Skeletal muscle tissue (tissue), 3 donors: ENCODE measurements at regions not wholly inside any gene's neighbourhood (a gene's known extent, or its start where the extent isn't known, plus 50 kb on each side); places are given as distances from the start of the nearest gene placed in this dataset.

ENCODE experiments used
- H3K27ac ChIP-seq: one replicate; pipeline ENCODE4 v1.7.0; 2013; ENCODE audit warnings: mild to moderate bottlenecking, low read depth, low read length, inconsistent platforms
- H3K27me3 ChIP-seq, 3 donors: one replicate each; pipeline ENCODE4 v1.7.0; 2013; ENCODE audit warnings: low read length in 3 of 3; ENCODE audit not compliant: control insufficient read depth in 3 of 3, insufficient read depth in 3 of 3
- H3K36me3 ChIP-seq, 3 donors: one replicate each; pipeline ENCODE4 v1.7.0; 2013; ENCODE audit warnings: low read length in 3 of 3; ENCODE audit not compliant: control insufficient read depth in 3 of 3, insufficient read depth in 3 of 3
- H3K4me1 ChIP-seq, 3 donors: one replicate each; pipeline ENCODE4 v1.7.0; 2013; ENCODE audit warnings: low read length in 3 of 3, mild to moderate bottlenecking in 3 of 3; ENCODE audit not compliant: control insufficient read depth in 3 of 3, insufficient read depth in 3 of 3
- H3K4me3 ChIP-seq, 3 donors: one replicate each; pipeline ENCODE4 v1.7.0; 2013; ENCODE audit warnings: low read length in 3 of 3
- H3K9ac ChIP-seq, 3 donors: one replicate each; pipeline ENCODE4 v1.7.0; 2013; ENCODE audit warnings: low read length in 3 of 3, mild to moderate bottlenecking in 3 of 3, moderate library complexity in 2 of 3, low read depth in 1 of 3
- H3K9me3 ChIP-seq, 3 donors: one replicate each; pipeline ENCODE4 v1.7.0; 2013; ENCODE audit warnings: low read length in 3 of 3; ENCODE audit not compliant: control insufficient read depth in 3 of 3
- donor health status: Osteomylitis.

- Histone ChIP-seq H3K4me3 (no peak overlapping the region), H3K27ac (no peak overlapping the region), H3K4me1 (no peaks in the 10 kb centered on the region), H3K36me3 (no peaks in the 10 kb centered on the region), H3K9me3 (no peaks in the 10 kb centered on the region), H3K27me3 (no peaks in the 10 kb centered on the region), H3K9ac (no peak overlapping the region)
Observed at GRCh38 chr12:28618772-28619171, 428.5 kb downstream of the CCDC91 start.

DNA sequence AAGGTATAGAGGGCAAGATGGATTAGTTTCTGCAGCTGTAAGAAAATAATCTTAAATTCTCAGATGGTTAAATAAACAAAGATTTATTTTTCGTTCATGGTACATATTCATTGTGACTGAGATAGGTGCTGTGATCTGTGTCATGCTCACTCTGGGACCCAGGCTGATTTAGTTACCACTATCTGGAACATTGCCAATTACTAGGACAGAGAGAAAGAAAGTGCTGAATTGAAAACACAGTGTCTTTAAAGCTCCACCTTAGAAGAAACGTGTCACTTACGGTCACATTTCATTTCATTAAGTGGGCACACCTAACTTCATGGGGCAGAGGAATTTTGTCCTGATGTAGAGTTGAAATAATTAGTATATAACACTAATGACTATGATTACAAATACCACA, 430.0 kb downstream of the CCDC91 start:
- H3K27ac ChIP-seq, result no peak overlapping the region
- no peaks in the 10 kb centered on the region for H3K9me3 ChIP-seq
- H3K36me3 ChIP-seq, result no peaks in the 10 kb centered on the region
- H3K4me1 ChIP-seq, result no peaks in the 10 kb centered on the region
- no peaks in the 10 kb centered on the region for H3K27me3 ChIP-seq
- no peak overlapping the region for H3K4me3 ChIP-seq
- no peak overlapping the region for H3K9ac ChIP-seq

DNA sequence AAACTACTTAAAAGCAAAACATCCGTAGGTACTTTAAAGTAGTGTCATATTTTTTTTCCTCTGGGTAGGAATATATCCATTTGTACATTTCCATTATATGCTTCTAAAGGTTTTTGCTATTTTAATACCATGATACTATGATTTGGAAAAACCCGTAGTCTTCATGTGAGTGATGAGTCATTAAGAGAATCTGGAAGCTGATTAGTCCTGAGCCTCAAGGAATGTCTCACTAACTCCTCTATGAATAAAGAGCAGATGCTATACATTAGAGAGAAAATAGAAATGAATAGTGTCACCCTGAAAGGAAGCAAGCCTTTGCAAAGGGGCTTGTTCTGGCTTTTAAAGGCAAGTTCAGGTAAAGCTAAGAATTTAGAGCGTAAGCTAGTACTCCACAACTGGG, 432.1 kb downstream of the CCDC91 start:
- no peak overlapping the region for H3K27ac ChIP-seq
- H3K27me3 ChIP-seq, result no peaks in the 10 kb centered on the region
- H3K4me1 ChIP-seq, result no peaks in the 10 kb centered on the region
- H3K4me3 ChIP-seq, result no peak overlapping the region
- H3K9me3 ChIP-seq, result no peaks in the 10 kb centered on the region
- H3K36me3 ChIP-seq, result no peaks in the 10 kb centered on the region
- H3K9ac ChIP-seq, result no peak overlapping the region

- no peak overlapping the region for H3K27ac ChIP-seq
- H3K9ac ChIP-seq, result no peak overlapping the region
- H3K9me3 ChIP-seq, result no peaks in the 10 kb centered on the region
- no peaks in the 10 kb centered on the region for H3K36me3 ChIP-seq
- no peaks in the 10 kb centered on the region for H3K4me1 ChIP-seq
- no peak overlapping the region for H3K4me3 ChIP-seq
- no peaks in the 10 kb centered on the region for H3K27me3 ChIP-seq
Observed at GRCh38 chr12:28626504-28626903, 436.2 kb downstream of the CCDC91 start.

GRCh38 chr12:28629691-28630090, 439.4 kb downstream of the CCDC91 start:
- Histone ChIP-seq H3K4me1 (no peaks in the 10 kb centered on the region), H3K36me3 (no peaks in the 10 kb centered on the region), H3K27me3 (no peaks in the 10 kb centered on the region), H3K9ac (no peak overlapping the region), H3K27ac (no peak overlapping the region), H3K9me3 (no peaks in the 10 kb centered on the region), H3K4me3 (no peak overlapping the region)

DNA sequence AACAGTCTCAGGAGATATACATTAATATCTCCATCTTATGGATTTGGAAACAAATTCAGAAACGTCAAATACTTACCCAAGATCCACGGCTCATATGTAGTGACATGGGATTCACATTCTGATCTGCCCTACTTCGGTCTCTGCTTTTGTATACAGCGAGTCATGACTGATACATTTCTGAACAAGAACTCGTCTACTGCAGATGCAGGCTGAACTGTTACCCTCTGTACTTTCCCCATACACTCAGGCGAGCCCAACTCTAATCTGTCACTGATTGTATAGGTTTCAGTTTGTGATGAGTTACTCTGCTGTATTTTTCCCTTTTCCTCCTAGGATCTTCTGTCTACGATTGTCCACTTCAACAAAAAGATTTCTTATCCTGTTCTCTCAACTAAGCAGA, 441.6 kb downstream of the CCDC91 start:
- no peak overlapping the region for H3K9ac ChIP-seq
- no peak overlapping the region for H3K4me3 ChIP-seq
- no peaks in the 10 kb centered on the region for H3K4me1 ChIP-seq
- H3K9me3 ChIP-seq, result no peaks in the 10 kb centered on the region
- H3K36me3 ChIP-seq, result no peaks in the 10 kb centered on the region
- no peaks in the 10 kb centered on the region for H3K27me3 ChIP-seq
- H3K27ac ChIP-seq, result no peak overlapping the region

- H3K4me1 ChIP-seq, result no peaks in the 10 kb centered on the region
Observed at GRCh38 chr12:28640519-28640918, 450.3 kb downstream of the CCDC91 start.

DNA sequence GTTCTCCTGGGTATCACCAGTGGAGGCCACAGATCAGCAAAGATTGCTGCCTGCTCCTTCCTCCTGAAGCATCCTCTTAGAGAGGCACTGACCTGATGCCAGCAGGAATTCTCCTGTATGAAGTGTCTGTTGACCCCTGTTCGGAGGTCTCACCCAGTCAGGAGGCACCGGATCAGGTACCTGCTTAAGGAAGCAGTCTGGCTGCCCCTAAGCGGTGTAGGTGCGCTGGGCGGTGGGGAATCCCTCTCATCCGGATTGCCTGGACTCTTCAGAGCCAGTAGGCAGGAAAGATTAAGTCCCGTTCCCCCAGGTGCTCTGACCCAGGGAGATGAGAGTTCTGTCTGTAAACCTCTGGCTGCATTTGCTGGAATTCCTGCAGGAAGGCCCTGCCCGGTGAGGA, 455.2 kb downstream of the CCDC91 start:
- Histone ChIP-seq H3K4me3 (no peak overlapping the region), H3K36me3 (no peaks in the 10 kb centered on the region), H3K9ac (no peak overlapping the region), H3K27me3 (no peaks in the 10 kb centered on the region), H3K9me3 (peaks cover 0 to 3% (median 0%) of the 10 kb centered on the region in 3 donors), H3K4me1 (no peaks in the 10 kb centered on the region), H3K27ac (no peak overlapping the region)

More at GRCh38 chr12:28640519-28640918, 450.3 kb downstream of the CCDC91 start:
- Histone ChIP-seq H3K27ac (no peak overlapping the region), H3K9ac (no peak overlapping the region), H3K36me3 (no peaks in the 10 kb centered on the region), H3K4me3 (no peak overlapping the region), H3K9me3 (no peaks in the 10 kb centered on the region), H3K27me3 (no peaks in the 10 kb centered on the region)

- Histone ChIP-seq H3K36me3 (no peaks in the 10 kb centered on the region), H3K27ac (no peak overlapping the region), H3K9me3 (peaks cover 0 to 3% (median 0%) of the 10 kb centered on the region in 3 donors), H3K4me1 (no peaks in the 10 kb centered on the region), H3K27me3 (no peaks in the 10 kb centered on the region), H3K9ac (no peak overlapping the region), H3K4me3 (no peak overlapping the region)
Observed at GRCh38 chr12:28645891-28646290, 455.6 kb downstream of the CCDC91 start.

DNA sequence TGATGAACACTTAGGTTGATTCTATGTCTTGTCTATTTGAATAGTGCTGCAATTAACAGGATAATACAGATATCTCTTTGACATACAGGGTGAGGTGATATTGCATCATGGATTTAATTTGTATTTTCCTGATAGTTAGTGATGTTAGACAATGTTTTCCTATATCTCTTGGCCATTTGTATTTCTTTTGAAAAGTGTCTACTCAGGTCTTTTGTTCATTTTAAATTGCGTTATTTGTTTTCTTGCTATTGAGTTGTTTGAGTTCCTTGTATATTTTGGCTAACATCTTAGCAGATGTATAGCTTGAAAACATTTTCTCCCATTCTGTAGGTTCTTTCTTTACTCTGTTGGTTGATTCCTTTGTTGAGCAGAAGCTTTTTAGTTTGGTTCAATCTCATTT, 460.6 kb downstream of the CCDC91 start:
- Histone ChIP-seq H3K9ac (no peak overlapping the region), H3K27me3 (no peaks in the 10 kb centered on the region), H3K36me3 (no peaks in the 10 kb centered on the region), H3K27ac (no peak overlapping the region), H3K4me1 (no peaks in the 10 kb centered on the region), H3K9me3 (peaks cover 0 to 3% (median 0%) of the 10 kb centered on the region in 3 donors), H3K4me3 (no peak overlapping the region)

- Histone ChIP-seq H3K9me3 (no peaks in the 10 kb centered on the region), H3K27ac (no peak overlapping the region), H3K4me1 (no peaks in the 10 kb centered on the region), H3K27me3 (no peaks in the 10 kb centered on the region), H3K9ac (no peak overlapping the region), H3K4me3 (no peak overlapping the region), H3K36me3 (no peaks in the 10 kb centered on the region)
Observed at GRCh38 chr12:28652239-28652638, 462.0 kb downstream of the CCDC91 start.
